GM20431 (cell line): ENCODE measurements at regions not wholly inside any gene's neighbourhood (a gene's known extent, or its start where the extent isn't known, plus 50 kb on each side); places are given as distances from the start of the nearest gene placed in this dataset.

Experiments
- in situ Hi-C: fragments of 300-500 bp; cut with MseI, MboI; formaldehyde crosslinking; loops from one replicate; pipeline ENCODE4 v1.15.0; 2020; ENCODE audit warnings: low sequenced_read_pairs; ENCODE audit not compliant: unreplicated experiment

DNA sequence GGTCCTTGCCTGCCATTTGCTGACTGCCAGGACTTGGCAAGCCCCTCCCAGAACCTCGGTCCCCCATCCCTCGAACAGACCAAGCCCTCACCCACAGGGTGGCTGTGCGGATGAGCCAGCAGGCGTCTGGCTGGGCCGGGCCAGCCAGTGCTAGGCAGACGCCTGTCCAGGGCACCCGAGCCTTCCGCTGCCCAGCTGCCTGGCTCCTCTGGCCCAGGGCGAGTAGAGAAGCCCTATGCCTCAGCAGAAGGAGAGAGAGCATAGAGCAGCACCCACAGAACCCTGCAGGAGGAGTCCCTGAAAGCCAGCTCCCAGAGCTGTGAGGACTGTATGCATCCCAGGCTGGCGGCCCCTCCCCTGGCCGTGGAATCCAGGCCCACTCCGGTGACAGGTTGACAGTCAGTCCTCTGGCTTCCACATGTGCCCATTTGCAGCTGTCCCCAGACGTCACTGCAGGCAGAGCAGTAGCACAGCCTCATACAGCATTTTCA is 62.1 kb upstream of the GLI2 start:
- in situ Hi-C loops, result loop anchor here (25.0 kb wide), 1 partner anchor 336 kb away; the partner anchor contains the start of gene INHBB

DNA sequence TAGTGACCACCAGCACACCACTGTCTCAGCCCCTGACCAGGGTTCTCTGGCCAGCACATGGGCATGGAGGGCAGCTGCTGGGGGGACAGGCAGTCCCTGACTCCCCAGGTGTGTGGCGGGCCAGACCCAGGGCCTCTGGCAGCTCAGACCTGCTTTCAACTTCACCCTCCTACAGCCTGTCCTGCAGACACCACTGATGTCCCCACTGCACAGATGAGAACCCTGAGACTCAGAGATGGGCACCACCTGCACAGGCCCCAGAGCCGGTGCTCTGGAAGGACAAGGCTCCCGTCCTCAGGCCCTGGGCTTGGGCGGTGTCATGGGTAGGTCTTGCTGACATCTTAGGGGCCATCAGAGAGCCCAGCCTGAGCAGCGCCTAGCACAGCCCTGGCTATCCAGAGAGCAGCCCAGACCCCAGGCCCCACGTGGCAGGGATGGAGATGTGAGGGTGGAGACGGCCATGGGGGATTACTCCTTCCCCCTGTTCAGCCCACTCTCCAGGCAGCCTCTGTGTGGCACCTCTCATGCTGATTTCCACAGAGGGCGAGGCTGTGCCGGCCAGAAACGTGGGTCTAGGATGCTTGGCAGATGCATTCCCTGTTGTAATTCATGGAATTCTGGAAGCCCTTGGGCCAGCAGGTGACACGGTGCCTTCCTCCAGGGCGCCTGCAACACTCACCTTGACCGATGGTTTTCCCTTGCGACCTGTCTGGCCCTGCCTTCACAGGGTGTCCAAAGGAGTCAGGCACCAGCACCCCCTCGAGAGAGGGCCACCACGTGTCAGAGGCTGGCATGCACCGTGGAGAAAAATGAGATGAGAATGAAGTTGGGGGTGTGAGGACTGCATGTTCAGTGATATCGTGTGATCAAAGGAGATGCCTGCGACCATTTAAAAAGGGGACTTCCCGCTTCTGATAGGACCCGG is 61.2 kb upstream of the GLI2 start:
- in situ Hi-C loops, result loop anchor here (25.0 kb wide), 1 partner anchor 337 kb away; the partner anchor contains the start of gene INHBB

DNA sequence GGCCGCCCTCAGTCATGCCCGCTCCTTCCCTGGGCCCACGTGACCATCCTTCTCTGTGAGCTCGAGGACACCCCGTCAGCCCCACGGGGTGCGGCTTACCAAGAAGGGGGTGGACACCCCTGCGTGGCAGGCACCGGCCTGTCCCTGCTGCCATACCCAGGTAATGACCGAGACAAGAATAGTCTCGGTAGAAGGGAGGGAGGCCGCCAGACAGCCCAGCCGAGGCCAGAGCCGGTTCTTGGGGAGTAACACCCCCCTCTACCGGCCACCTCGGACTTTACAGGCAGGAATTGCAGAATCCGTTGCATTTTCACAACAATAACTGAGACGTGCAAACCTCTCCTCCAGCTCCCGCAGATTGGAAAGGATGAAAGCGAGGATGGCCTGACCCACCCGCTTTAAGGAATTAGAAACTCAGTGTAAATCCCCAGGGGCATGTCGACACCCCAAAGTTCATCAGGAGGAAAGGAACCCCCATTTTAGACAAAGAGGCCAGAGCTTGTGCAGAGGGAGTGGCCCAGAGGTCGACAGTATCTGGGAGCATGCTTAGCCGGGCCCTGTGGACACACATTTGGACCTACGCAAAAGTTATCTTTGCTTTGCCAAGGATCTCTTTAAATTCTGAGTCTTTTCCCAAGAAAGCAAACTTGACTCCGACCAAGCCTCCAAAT is 60.1 kb upstream of the GLI2 start:
- in situ Hi-C loops, result no loop called here

DNA sequence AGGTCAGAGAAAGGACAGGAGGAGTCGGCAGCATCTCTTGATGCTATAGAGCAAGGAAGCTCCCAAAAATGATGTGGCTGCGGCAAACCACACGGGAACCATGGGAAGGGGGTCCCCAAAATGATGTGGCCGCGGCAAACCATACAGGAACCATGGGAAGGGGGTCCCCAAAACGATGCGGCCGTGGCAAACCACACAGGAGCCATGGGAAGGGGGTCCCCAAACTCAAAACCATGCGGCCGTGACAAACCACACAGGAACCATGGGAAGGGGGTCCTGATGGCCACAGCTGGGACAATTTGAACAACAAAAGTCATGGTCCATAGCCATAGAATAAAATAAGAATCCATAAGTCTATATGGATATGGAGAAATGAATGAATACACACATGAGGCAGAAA is 58.4 kb upstream of the GLI2 start:
- in situ Hi-C loops, result no loop called here

DNA sequence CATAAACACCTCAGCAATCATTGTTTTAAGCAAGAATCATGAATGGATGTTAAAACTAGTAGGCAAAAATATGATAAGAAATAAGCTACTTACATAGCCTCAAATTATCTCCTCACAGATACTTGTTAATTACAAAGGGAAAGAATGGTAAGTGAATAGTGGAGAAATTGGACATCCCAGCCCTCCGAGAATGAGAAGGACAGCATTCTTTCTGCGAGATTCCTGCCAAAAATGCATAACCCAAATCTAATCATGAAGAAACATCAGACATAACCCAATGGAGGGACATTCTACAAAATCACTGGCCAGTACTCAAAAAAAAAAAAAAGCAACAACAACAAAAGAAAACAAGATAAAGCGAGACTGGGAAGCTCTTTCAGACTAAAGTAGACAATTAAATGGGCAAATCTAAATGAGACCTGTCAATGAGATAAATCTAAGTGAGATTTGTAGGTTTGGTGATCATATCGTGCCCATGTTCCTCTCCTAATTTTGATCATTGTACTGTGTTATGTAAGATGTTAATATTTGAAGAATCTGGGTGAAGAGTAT is 57.9 kb upstream of the GLI2 start:
- in situ Hi-C loops, result no loop called here

DNA sequence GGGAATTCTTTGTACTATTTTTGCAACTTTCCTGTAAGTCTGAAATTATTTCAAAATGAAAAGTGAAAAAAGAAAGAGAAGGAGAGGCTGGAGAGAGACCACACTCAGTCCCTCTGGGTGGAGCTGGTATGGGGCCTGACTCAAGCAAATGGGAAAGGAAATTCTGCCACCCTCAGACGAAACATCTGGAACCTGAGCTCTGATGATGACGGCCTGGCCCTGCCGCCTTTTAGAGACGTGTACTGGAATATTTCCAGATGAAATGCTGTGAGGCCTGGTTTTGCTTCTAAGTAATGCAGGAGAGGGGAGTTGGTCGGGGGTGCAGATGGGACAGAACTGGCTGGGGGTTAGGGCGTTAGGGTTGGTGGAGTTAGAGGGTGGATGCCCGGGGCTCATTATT is 57.4 kb upstream of the GLI2 start:
- in situ Hi-C loops, result no loop called here

DNA sequence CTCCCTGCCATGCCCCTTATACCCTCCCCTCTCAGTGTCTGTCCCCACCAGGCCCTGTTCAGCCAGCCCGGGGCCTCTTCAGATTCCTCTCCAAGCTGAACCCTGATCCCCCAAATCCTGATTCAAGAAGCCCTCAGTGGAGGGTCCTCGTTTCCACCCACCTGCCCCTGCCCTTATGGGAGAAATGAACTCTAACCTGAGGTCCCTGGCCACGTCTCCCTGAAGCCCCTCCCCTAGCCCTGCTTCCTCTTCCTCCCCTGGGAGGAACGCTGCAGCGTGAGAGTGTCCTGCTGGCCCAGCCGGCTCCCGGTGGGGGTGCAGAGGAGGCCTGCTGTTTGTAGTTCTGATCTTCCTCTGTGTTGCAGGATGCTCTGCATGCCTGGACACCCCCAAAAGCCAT is 56.7 kb upstream of the GLI2 start:
- in situ Hi-C loops, result no loop called here

DNA sequence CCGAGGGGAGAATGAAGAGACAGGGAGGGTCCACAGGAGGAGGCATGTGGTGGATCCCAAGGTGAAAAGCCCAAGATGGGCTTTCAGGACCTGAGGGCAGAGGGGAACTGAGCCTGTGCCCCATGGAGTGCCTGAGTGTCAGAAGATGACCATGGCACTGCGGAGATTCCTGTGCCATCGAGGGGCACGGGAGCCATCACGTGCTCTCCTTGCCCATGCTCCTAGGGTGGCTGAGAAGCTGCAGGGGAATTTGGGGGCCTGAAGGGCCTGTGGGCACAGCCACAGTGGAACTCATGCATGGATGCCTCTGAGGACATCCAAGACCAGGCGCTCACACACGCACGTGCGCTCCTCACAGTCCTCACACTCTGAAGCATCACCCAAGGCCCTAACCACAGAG is 56.1 kb upstream of the GLI2 start:
- in situ Hi-C loops, result no loop called here

DNA sequence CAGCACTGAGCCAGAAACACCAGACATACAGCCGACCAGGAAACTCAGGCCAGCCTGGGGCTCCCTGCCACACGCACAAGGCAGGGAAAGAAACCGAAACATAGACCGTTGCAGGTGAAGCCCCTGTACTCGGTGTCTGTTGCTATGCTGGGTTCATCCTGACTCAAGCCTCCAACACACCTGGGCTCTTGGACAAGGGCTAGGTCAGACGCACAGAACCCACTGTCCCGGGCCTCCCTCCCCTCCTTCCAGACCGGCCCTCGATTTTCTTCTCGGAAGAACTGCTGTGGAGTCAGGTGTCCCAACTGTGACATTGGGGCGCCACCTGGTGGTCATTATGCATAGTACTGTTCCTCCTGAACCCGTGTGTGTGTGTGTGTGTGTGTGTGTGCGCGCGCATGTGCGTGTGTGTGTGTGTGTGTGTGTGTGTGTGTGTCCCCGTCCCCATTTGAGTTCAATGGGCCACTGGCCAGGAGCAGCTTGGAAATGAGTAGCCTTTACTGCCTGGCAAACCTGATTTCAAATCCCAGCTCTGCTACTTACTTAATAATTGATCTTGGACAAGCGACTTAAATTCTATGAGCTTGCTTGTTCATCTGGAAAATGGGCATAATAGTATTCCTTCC is 55.4 kb upstream of the GLI2 start:
- in situ Hi-C loops, result no loop called here

DNA sequence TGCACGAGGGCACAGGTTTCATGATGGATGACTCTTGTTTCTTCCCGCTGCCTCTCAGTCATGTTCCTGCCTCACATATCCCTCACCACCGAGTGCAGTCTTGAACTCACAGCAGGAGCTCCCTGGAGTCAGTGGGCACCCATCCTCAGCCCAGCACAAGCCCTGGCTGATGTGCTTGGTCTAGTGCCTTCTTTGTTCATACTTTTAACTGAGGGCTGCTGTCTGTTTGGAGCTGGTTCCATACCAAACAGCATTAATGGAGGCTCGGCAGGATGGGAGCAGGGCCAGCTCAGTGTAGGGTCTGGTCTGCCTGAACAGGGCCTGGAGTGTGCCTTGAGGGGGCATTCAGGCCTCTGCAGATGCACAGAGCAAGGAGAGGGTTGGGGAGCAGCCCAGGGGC is 54.5 kb upstream of the GLI2 start:
- in situ Hi-C loops, result no loop called here

DNA sequence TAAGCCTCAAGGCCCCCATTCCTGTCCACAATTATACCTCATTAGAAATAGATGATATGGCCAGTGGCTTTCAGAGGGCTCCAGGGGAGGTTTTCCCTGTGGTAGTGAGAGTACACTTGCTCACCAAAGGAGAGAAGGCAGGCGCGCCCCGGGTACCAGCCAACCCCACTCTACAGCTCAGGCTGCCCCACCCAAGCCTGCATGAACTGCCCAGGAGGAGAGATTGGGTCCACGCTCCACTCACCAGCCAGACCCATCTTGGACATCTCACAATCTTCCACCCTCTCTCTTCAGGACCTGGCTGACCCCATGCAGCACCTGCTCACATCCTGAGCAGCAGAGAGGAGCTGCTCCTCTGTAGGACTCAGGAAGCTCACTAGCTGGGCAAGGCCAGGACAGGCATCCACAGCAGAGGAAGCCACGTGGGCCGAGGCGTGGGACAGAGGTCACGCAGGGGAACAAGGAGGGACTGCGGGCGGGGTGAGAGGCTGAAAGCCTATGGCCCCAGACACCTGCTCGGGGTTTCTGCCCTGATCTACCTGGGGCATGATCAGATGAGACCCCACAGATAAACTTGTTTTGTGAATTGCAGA is 53.9 kb upstream of the GLI2 start:
- in situ Hi-C loops, result no loop called here

DNA sequence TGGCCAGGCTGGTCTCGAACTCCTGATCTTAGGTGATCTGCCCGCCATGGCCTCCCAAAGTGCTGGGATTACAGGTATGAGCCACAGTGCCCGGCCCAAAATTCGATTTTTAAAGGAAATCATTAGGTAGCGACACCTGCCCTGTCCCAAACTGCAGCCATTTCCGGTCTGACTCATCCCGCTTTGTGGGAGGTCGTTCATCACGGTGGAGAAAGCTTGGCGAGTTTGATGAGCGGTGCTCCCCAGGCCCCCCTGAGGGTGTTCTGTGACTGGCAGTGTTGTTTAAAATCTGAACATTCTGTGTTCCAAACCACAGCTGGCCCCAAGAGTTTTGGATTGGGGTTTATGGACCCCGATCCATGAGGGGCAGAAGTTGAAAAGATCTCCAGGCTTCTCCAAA is 53.0 kb upstream of the GLI2 start:
- in situ Hi-C loops, result no loop called here

DNA sequence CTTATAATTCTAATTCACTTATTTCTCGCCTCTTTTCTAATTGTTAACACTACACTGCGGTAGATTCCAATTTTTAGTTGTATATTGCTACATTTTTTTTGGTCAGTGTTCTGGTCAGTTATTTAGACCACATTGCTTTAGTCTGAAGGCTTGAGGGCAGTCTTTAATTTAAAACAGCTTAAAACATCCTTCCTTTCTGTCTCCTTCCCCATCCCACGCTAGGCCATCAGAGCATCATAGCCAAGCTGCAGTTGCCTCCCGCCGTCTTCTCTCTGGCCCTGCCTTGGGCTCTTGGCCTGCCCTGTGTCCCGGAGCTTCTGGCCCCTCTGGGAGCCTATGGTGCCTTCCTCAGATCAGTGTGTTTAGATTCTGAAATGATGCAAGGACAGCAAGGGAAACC is 52.6 kb upstream of the GLI2 start:
- in situ Hi-C loops, result no loop called here

DNA sequence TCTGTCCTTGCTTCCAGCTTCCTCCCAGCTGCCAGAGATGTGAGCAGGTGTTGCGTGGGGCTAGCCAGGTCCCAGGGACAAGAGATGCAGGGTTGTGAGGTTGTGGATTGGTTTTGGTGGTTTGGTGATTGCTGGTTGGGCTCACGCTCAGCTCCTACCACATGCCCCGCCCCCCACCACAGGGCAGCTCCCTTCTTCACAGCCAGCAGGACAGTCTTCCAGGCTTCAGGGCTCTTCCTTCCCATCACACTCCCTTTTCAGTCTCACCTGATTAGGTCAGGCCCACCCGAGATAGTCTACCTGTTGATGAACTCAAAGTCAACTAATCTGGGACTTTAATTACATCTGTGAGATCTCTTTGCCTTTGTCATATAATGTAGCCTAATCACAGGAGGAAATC is 52.0 kb upstream of the GLI2 start:
- in situ Hi-C loops, result no loop called here

DNA sequence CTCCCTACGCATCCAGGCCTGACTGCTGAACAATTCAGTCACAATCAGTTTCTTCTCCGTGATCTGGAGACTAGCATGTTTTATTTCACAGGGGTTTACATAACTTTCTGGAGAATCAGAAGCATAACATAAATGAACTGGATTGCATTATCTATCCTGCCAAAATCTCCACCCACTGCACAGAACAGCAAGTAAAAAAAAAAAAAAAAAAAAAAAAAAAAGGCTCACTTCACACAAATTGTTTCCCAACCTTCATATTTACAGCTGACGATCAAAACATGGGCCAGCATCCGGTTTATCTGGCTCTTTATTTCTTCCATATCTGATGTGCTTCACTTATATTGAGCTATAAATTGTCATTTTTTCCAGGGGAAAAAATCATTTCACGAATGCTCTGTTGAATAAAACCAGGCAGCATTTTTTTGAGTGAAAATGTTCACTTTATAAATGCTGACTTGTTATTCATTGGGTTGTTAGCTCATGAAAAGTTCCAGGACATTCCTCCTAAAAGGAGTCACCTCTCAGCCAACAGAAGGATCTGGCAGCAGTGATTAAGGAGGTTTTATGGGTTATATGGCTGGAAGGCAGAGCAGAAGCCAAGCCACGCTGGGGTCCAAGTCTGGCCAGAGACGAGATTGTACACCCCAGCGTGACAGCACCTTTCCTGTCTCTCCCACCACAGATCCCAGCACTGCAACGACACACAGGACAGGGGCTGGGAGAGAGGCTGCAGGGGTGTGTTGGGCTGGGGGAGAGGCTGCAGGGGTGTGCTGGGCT is 51.2 kb upstream of the GLI2 start:
- in situ Hi-C loops, result no loop called here

DNA sequence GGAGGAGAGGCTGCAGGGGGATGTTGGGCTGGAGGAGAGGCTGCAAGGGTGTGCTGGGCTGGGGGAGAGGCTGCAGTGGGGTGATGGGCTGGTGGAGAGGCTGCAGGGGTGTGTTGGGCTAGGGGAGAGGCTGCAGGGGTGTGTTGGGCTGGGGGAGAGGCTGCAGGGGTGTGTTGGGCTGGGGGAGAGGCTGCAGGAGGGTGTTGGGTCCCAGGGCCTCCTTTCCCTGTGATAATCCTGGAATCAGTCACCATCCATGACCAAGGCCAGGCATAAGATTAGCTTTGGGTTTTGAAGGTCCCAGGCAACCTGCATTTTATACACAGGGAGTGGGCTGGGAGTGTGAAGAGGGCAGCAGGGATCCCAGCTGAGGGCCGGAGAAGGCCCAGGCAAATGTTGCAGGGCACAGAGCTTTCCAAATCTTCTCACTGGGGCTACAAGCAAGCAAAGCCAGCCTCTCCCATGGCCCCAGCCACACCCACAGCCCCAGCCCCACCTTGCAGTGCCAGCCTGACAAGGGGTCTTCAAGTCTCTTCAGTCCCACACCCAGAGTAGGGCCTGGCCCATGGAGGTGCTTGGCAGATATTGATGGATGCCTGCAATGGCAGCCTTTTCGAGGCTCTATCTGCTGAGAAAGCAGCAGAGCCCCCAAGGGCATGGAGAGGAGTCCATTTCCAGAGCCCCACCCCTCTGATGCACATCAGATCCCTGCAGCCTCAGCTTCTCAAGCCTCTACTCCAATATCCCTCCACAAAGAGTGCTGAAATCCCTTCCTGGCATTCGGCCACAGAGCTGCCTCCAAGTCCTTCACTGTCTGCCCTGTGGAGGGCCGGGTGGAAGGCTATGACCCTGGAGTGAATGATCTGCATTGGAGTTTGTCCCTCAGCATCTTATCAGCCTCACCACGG is 50.3 kb upstream of the GLI2 start:
- in situ Hi-C loops, result no loop called here
